Tibial nerve (tissue), 3 donors: ENCODE measurements at regions not wholly inside any gene's neighbourhood (a gene's known extent, or its start where the extent isn't known, plus 50 kb on each side); places are given as distances from the start of the nearest gene placed in this dataset.

Experiments
- CTCF ChIP-seq, 5 experiments: fragments of 200-600 bp in 3 of 5; fragments of 450-650 bp in 2 of 5; sonication (generic) in 3 of 5; IDR thresholded peaks; one replicate each; pipeline ENCODE4 v1.5.1; 2016 to 2019; ENCODE audit warnings: antibody characterized with exemption in 5 of 5, mild to moderate bottlenecking in 3 of 5, moderate library complexity in 2 of 5
- POLR2A ChIP-seq, 2 donors: fragments of 450-650 bp; IDR thresholded peaks; one replicate each; pipeline ENCODE4 v1.6.1; 2017; ENCODE audit warnings: antibody characterized with exemption in 2 of 2, mild to moderate bottlenecking in 2 of 2, moderate library complexity in 2 of 2

- TF ChIP-seq CTCF (IDR thresholded peaks at IDR 0.05) (no peak), POLR2A (IDR thresholded peaks at IDR 0.05) (no peak)
Observed at GRCh38 chr4:100632163-100632562, 114.3 kb upstream of the EMCN start.
